ENCODE measurements at regions not wholly inside any gene's neighbourhood (a gene's known extent, or its start where the extent isn't known, plus 50 kb on each side); places are given as distances from the start of the nearest gene placed in this dataset.

DNA sequence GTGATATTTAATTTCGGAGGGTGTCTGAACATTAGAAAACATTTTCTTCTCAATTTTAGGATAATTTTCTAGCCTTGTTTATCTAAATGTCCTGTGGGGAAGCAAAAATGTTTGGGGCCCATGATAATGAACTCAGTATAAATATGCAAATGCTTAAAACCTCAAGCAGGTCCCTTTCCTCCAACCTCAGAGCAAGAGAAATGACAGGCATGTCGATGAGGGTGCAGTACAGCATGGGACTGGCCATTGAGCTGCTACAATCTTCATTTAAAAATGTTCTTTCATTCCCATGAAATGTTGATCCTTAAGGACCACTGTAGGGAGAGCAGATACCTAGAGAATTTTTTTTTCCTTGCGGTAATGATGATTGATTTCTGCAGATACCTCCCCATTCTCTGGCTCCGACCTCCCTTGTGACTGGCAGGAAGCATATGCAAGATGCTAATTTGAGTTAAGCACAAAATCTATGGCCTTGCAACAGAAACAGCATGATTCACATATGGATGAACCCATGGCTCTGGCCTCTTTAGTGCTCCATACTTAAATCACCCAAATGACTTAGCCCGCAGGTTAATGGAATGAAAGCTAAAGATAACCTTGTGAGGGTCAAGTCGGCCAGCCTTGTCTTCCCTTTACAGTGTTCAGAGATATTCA, 243.3 kb downstream of the SOX4 start:
- TF ChIP-seq CTCF (IDR thresholded peaks at IDR 0.05; ENCODE audit: insufficient read depth, low read length), result no peak
- no peak for TF ChIP-seq SPI1 (IDR thresholded peaks at IDR 0.05; ENCODE audit: borderline replicate concordance, low read depth)
